GM10266 (cell line): ENCODE measurements at regions not wholly inside any gene's neighbourhood (a gene's known extent, or its start where the extent isn't known, plus 50 kb on each side); places are given as distances from the start of the nearest gene placed in this dataset.

ENCODE experiments used
- DNase-seq: peaks from one replicate; pipeline ENCODE4 v3.0.0; 2012; ENCODE audit errors: extremely low spot score
- TF ChIP-seq, protein P1 (sequence below): IDR thresholded peaks from 2 replicates; pipeline ENCODE4 v1.5.1; 2012; ENCODE audit warnings: mild to moderate bottlenecking, low read depth; ENCODE audit not compliant: control insufficient read depth, insufficient read depth; ENCODE audit errors: missing control alignments

DNA sequence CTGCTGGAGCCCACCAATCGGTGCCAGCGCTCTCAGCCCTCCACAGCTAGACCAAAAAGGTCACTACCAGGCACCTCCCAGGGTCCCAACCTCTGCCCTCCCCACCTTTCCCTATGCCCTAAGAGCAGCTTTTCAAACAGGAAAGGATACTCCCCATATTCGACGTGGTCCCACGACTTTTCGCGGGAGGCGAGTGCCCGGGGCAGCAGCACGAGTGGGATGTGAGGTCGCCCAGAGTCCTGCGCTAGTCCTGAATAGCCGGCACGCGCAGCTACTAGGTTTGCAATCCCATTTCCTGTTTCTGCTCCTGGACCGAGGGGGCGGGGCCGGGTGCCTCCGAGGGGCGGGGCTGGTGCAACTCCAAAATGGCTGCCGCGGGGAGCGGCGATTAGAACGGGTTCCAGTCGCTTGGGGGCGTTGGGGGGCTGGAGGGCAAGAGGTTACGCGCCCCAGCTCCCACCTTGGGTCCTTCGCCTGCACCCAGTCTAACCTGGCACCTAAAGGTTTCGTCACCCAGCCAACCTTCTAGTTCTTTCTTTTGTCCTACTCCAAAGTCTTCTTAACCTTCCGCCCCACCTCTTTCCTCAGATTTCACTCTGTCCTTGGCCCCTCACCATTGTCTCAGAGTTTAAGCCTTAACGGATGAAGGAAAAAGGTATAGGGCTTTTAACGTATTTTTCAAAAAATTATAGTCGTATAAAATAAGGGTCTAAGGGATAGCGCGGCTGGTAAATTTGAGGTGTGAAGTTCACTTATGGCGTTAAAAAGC, 85.0 kb upstream of the TENT5D start:
- TF ChIP-seq, protein P1, sequence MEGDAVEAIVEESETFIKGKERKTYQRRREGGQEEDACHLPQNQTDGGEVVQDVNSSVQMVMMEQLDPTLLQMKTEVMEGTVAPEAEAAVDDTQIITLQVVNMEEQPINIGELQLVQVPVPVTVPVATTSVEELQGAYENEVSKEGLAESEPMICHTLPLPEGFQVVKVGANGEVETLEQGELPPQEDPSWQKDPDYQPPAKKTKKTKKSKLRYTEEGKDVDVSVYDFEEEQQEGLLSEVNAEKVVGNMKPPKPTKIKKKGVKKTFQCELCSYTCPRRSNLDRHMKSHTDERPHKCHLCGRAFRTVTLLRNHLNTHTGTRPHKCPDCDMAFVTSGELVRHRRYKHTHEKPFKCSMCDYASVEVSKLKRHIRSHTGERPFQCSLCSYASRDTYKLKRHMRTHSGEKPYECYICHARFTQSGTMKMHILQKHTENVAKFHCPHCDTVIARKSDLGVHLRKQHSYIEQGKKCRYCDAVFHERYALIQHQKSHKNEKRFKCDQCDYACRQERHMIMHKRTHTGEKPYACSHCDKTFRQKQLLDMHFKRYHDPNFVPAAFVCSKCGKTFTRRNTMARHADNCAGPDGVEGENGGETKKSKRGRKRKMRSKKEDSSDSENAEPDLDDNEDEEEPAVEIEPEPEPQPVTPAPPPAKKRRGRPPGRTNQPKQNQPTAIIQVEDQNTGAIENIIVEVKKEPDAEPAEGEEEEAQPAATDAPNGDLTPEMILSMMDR = no peak
- DNase-seq = no peak

DNA sequence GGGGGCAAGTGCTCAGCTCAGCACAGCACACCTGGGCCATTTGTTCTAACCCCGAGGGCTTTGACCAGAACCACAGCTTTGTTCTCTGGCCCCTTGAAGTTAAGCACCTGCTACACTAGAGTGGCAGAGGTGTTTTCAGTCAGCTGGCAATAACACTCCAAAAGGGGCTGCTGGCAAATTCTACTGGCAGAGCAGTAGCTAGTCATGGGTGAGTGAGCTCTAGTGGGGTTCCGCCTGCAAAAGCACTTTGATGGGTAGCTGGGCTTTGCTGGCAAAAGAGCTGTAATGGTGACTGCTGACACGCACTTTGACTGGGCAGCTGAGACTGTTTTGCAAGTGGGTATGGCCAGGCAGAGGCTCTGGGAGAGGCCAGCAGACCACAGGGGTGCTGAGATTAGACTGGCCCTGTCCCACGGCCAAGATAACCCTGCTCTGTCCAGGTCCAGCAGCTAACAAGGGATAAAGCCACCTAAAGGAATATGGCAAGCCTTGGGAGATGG, 65.2 kb upstream of the TENT5D start:
- DNase-seq = no peak
- TF ChIP-seq, protein P1 = no peak
